Endothelial cell of umbilical vein (primary cell): ENCODE measurements at regions not wholly inside any gene's neighbourhood (a gene's known extent, or its start where the extent isn't known, plus 50 kb on each side); places are given as distances from the start of the nearest gene placed in this dataset.

Experiments
- BruUV-seq: library from RNA; stranded (reverse); fragments of 400-500 nt; replicated peaks from 2 replicates; lab custom pipeline; 2021; lab: Mats Ljungman, UMichigan
- CTCF ChIA-PET: fragments of 300-600, 350-600 bp; sonication (Branson Sonifier 250); formaldehyde crosslinking; loops from one replicate; lab custom pipeline; 2021; ENCODE audit warnings: antibody characterized with exemption, inconsistent platforms; lab: Charles Lee
- POLR2A ChIA-PET: fragments of 300-600, 350-600 bp; sonication (Branson Sonifier 250); formaldehyde crosslinking; loops from one replicate; lab custom pipeline; 2021; ENCODE audit warnings: antibody characterized with exemption, inconsistent platforms; lab: Charles Lee
- DNase-seq: peaks from one replicate; pipeline ENCODE4 v3.0.0-alpha.2; 2011; ENCODE audit warnings: low read depth, low spot score
- FAIRE-seq: peaks from 2 replicates; lab custom pipeline; 2011; peaks lifted over from hg19 to GRCh38; lab: Jason Lieb, UNC
- H2AFZ ChIP-seq: 2 replicates; pipeline ENCODE4 v1.6.0; 2012; ENCODE audit warnings: low read depth, low read length, control low read depth, inconsistent platforms
- H3K27ac ChIP-seq: 2 replicates; pipeline ENCODE4 v1.5.1; 2011; ENCODE audit warnings: low read depth, mild to moderate bottlenecking, control low read depth, low read length, moderate library complexity; ENCODE audit not compliant: insufficient read depth
- H3K27me3 ChIP-seq, 2 experiments: 2 replicates each; pipeline versions ENCODE4 v1.6.0 to v1.6.1; 2011; ENCODE audit warnings: low read length in 2 of 2, mixed read lengths in 1 of 2; ENCODE audit not compliant: control insufficient read depth in 2 of 2, insufficient read depth in 2 of 2
- H3K36me3 ChIP-seq, 2 experiments: 2 replicates in 1 of 2; 3 replicates in 1 of 2; pipeline ENCODE4 v1.5.1; 2011; ENCODE audit warnings: low read length in 2 of 2, mild to moderate bottlenecking in 1 of 2, moderate library complexity in 1 of 2; ENCODE audit not compliant: control insufficient read depth in 2 of 2, insufficient read depth in 2 of 2; ENCODE audit errors: extremely low read depth in 1 of 2
- H3K4me1 ChIP-seq: 3 replicates; pipeline ENCODE4 v1.5.1; 2011; ENCODE audit warnings: mild to moderate bottlenecking, low read length; ENCODE audit not compliant: control insufficient read depth, insufficient read depth; ENCODE audit errors: extremely low read depth
- H3K4me2 ChIP-seq: 2 replicates; pipeline ENCODE4 v1.6.1; 2011; ENCODE audit warnings: low read length, control low read depth, mixed read lengths; ENCODE audit not compliant: insufficient read depth
- H3K4me3 ChIP-seq, 3 experiments: fragments of 200-600 bp in 1 of 3; sonication (generic), shearing (Covaris generic) in 1 of 3; replicated peaks in 1 of 3; 2 replicates each; pipeline ENCODE4 v1.5.1; 2011 to 2016; ENCODE audit warnings: control low read depth in 3 of 3, low read length in 3 of 3, mild to moderate bottlenecking in 2 of 3, inconsistent platforms in 1 of 3, low read depth in 1 of 3, moderate library complexity in 1 of 3; ENCODE audit not compliant: insufficient read depth in 1 of 3
- H3K79me2 ChIP-seq: 2 replicates; pipeline ENCODE4 v1.6.0; 2012; ENCODE audit warnings: low read length, inconsistent platforms; ENCODE audit not compliant: control insufficient read depth, insufficient read depth
- H3K9ac ChIP-seq: replicated peaks from 2 replicates; pipeline ENCODE3; 2011; ENCODE audit warnings: low read length, control low read depth; ENCODE audit not compliant: insufficient read depth; ENCODE audit errors: extremely low read depth
- H3K9me1 ChIP-seq: replicated peaks from 3 replicates; pipeline ENCODE4 v1.6.0; 2011; ENCODE audit warnings: mild to moderate bottlenecking, low read length; ENCODE audit not compliant: control insufficient read depth, insufficient read depth; ENCODE audit errors: extremely low read depth
- H3K9me3 ChIP-seq: replicated peaks from 2 replicates; pipeline ENCODE4 v1.5.1; 2012; ENCODE audit warnings: low read length, inconsistent platforms; ENCODE audit not compliant: control insufficient read depth, insufficient read depth
- H4K20me1 ChIP-seq: replicated peaks from 2 replicates; pipeline ENCODE3; 2011; ENCODE audit warnings: mild to moderate bottlenecking, low read length; ENCODE audit not compliant: control insufficient read depth, insufficient read depth; ENCODE audit errors: extremely low read depth
- CTCF ChIP-seq, 2 donors: IDR thresholded peaks; 1 replicate in 1 of 2; 2 replicates in 1 of 2; pipeline ENCODE4 v1.5.1; 2011; ENCODE audit warnings: low read length in 2 of 2, mild to moderate bottlenecking in 2 of 2, moderate library complexity in 2 of 2, control low read depth in 1 of 2, inconsistent platforms in 1 of 2, low read depth in 1 of 2; ENCODE audit not compliant: insufficient read depth in 1 of 2; ENCODE audit errors: extremely low read depth in 1 of 2
- EZH2 ChIP-seq: IDR thresholded peaks from 2 replicates; pipeline ENCODE4 v1.6.1; 2012; ENCODE audit warnings: borderline replicate concordance, low read depth, mild to moderate bottlenecking, moderate library complexity, low read length, inconsistent platforms; ENCODE audit not compliant: severe bottlenecking
- FOS ChIP-seq: IDR thresholded peaks from 2 replicates; pipeline ENCODE4 v1.6.1; 2011; ENCODE audit warnings: mild to moderate bottlenecking, low read length, moderate library complexity, borderline replicate concordance; ENCODE audit not compliant: insufficient read depth
- GATA2 ChIP-seq: IDR thresholded peaks from 2 replicates; pipeline ENCODE4 v1.7.0; 2011; ENCODE audit warnings: low read depth, mild to moderate bottlenecking, moderate library complexity, mixed read lengths, low read length; ENCODE audit not compliant: insufficient read length, insufficient read depth
- JUN ChIP-seq: IDR thresholded peaks from 2 replicates; pipeline ENCODE4 v1.6.1; 2011; ENCODE audit warnings: borderline replicate concordance, low read depth; ENCODE audit not compliant: insufficient read length, insufficient read depth
- MAX ChIP-seq: IDR thresholded peaks from 2 replicates; pipeline ENCODE4 v1.6.1; 2011; ENCODE audit not compliant: insufficient read depth, insufficient read length
- MYC ChIP-seq: IDR thresholded peaks from one replicate; pipeline ENCODE4 v1.6.1; 2011; ENCODE audit warnings: mild to moderate bottlenecking, low read depth, low read length
- POLR2A ChIP-seq: IDR thresholded peaks from 2 replicates; pipeline ENCODE4 v1.6.1; 2012; ENCODE audit warnings: low read depth, mild to moderate bottlenecking, control low read depth, low read length
- POLR2AphosphoS5 ChIP-seq: IDR thresholded peaks from 2 replicates; pipeline ENCODE4 v1.6.1; 2012; ENCODE audit warnings: low read depth, mild to moderate bottlenecking, control low read depth, low read length, moderate library complexity; ENCODE audit not compliant: insufficient read depth
- dilution Hi-C: fragments of 300-500 bp; cut with MboI; formaldehyde crosslinking; loops from one replicate; pipeline ENCODE4 v1.15.0; 2019; ENCODE audit warnings: low sequenced_read_pairs; ENCODE audit not compliant: extremely low pct_ligation_motif_present
- intact Hi-C: fragments of 100-400 bp; cut with micrococcal nuclease; formaldehyde crosslinking; loops from one replicate; pipeline ENCODE4 v1.10.0; 2022

- Histone ChIP-seq H3K4me2 (no peak overlapping the region), H3K9me1 (no peaks in the 10 kb centered on the region), H3K9ac (no peak overlapping the region), H3K27me3 (no peaks in the 10 kb centered on the region), H2AFZ (no peak overlapping the region), H3K36me3 (no peaks in the 10 kb centered on the region), H3K4me1 (peaks cover 3% of the 10 kb centered on the region), H3K9me3 (no peaks in the 10 kb centered on the region), H3K4me3 (no peak overlapping the region), H3K79me2 (no peaks in the 10 kb centered on the region), H3K27ac (no peak overlapping the region), H4K20me1 (no peaks in the 10 kb centered on the region)
- DNase-seq (no peak), FAIRE-seq (no peak)
- BruUV-seq = no TSS peak
- POLR2A ChIA-PET = no interaction called here
- intact Hi-C loops (no loop called here), dilution Hi-C loops (no loop called here)
- TF ChIP-seq MYC (no peak), GATA2 (no peak), EZH2 (no peak), FOS (no peak), POLR2A (no peak), CTCF (IDR thresholded peaks at IDR 0.05; ENCODE audit: extremely low read depth in 1 of 2, insufficient read depth in 1 of 2, low read depth in 1 of 2, low read length in 2 of 2) (no peak), MAX (no peak), POLR2AphosphoS5 (no peak), JUN (no peak)
- CTCF ChIA-PET = interaction anchor here (1.0 to 1.8 kb wide), 2 partner anchors 10 to 114 kb away, joined by 4 to 6 read pairs; no protein-coding TSS in a partner anchor
Measured at GRCh38 chr17:5819921-5820685, 235.8 kb upstream of the NLRP1 start.
